ENCODE measurements at regions not wholly inside any gene's neighbourhood (a gene's known extent, or its start where the extent isn't known, plus 50 kb on each side); places are given as distances from the start of the nearest gene placed in this dataset.

DNA sequence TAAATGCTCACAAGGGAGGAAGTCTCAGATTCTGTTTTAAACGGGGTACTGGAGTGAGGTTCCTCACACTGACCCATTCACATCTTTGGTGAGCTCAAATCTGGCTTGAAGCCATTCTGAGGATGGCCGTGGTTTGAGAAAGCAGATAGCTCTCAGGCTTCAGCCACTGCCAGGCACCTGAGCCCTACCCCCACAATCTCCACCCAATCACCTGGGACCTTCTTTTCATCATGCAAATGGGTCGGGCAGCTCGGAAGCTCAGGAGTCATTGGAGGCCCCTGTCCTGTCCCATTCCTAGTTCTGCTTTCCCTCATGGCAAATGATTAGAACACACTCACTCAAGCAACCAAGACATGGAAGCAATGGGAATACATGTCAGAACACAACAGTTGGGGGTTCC lies 141.4 kb upstream of the ETS2 start:
- Histone ChIP-seq H3K79me2 (ENCODE audit: control insufficient read depth, insufficient read depth, low read length) (no peaks in the 10 kb centered on the region), H3K9ac (ENCODE audit: insufficient read depth in 1 of 2, low read depth in 2 of 2, low read length in 2 of 2) (no peak overlapping the region), H3K9me3 (replicated peaks; ENCODE audit: control insufficient read depth, insufficient read depth, low read depth, low read length) (no peaks in the 10 kb centered on the region), H3K27me3 (ENCODE audit: control insufficient read depth in 2 of 2, insufficient read depth in 2 of 2, low read length in 2 of 2) (peaks cover 9 to 37% of the 10 kb centered on the region in 2 experiments), H2AFZ (ENCODE audit: low read depth, low read length) (no peak overlapping the region), H3K4me1 (replicated peaks in 1 of 2; ENCODE audit: control insufficient read depth in 2 of 2, insufficient read depth in 2 of 2, low read length in 2 of 2) (no peaks in the 10 kb centered on the region), H3K4me2 (ENCODE audit: insufficient read depth, low read length) (no peak overlapping the region), H3K9me1 (ENCODE audit: control insufficient read depth, insufficient read depth, low read length) (no peaks in the 10 kb centered on the region), H3K4me3 (no peak overlapping the region), H3K36me3 (ENCODE audit: control insufficient read depth, insufficient read depth, low read length) (no peaks in the 10 kb centered on the region), H3K27ac (ENCODE audit: extremely low read depth, low read depth, low read length) (no peak overlapping the region), H4K20me1 (replicated peaks; ENCODE audit: control insufficient read depth, insufficient read depth, low read length) (0 out of 2 replicates have a peak, but pooled peaks cover 4% of the 10 kb centered on the region)
- 0% methylated on average over 4 of the region's 4 CpGs for WGBS (ENCODE audit: insufficient coverage, low coverage, missing lambda C conversion rate)
- no peak for TF ChIP-seq NFE2 (IDR thresholded peaks at IDR 0.05; ENCODE audit: low read depth)
- no peak for TF ChIP-seq TSC22D4 (tag; IDR thresholded peaks at IDR 0.05)
- TF ChIP-seq ZNF197 (CRISPR knock-in tag; IDR thresholded peaks at IDR 0.05; ENCODE audit: low read depth) = no peak
- TF ChIP-seq TEAD4 (IDR thresholded peaks at IDR 0.05; ENCODE audit: low read length) = no peak
- TF ChIP-seq TEAD4 (CRISPR knock-in tag; IDR thresholded peaks at IDR 0.05; ENCODE audit: borderline replicate concordance) = no peak
- no peak for TF ChIP-seq NR3C1 (CRISPR knock-in tag; IDR thresholded peaks at IDR 0.05)
- TF ChIP-seq, protein P1, sequence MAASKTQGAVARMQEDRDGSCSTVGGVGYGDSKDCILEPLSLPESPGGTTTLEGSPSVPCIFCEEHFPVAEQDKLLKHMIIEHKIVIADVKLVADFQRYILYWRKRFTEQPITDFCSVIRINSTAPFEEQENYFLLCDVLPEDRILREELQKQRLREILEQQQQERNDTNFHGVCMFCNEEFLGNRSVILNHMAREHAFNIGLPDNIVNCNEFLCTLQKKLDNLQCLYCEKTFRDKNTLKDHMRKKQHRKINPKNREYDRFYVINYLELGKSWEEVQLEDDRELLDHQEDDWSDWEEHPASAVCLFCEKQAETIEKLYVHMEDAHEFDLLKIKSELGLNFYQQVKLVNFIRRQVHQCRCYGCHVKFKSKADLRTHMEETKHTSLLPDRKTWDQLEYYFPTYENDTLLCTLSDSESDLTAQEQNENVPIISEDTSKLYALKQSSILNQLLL (CRISPR knock-in tag; IDR thresholded peaks at IDR 0.05; ENCODE audit: borderline replicate concordance) = no peak
- TF ChIP-seq BRF1 (IDR thresholded peaks at IDR 0.05; ENCODE audit: borderline replicate concordance, extremely low read depth, insufficient read length) = no peak
- TF ChIP-seq MAFF (IDR thresholded peaks at IDR 0.05; ENCODE audit: low read length) = no peak
- TF ChIP-seq ZNF140 (CRISPR knock-in tag; IDR thresholded peaks at IDR 0.05) = no peak
- TF ChIP-seq ZNF445 (CRISPR knock-in tag; IDR thresholded peaks at IDR 0.05; ENCODE audit: low read depth) = no peak
- TF ChIP-seq MEIS2 (IDR thresholded peaks at IDR 0.05; ENCODE audit: partially characterized antibody) = no peak
- intact Hi-C loops (cut with micrococcal nuclease) = no loop called here
- in situ Hi-C loops (cut with MboI) = no loop called here
- ChIA-PET POLR2A (no interaction called here), CTCF (ENCODE audit: low intra/inter-chr PET ratio) (no interaction called here)
- no peak for ATAC-seq
- FAIRE-seq = no peak
- DNase-seq (ENCODE audit: extremely low read depth in 1 of 4, low spot score in 3 of 4) = no peak
- no TSS peak for BruUV-seq (replicated peaks)
